OCI-LY3 (cell line): ENCODE measurements at regions not wholly inside any gene's neighbourhood (a gene's known extent, or its start where the extent isn't known, plus 50 kb on each side); places are given as distances from the start of the nearest gene placed in this dataset.

Experiments used
- CTCF ChIP-seq: fragments of 200-600, 300-600 bp; sonication (generic); IDR thresholded peaks from 2 replicates; pipeline ENCODE4 v1.5.1; 2014; ENCODE audit warnings: antibody characterized with exemption, low read length, low read depth
- EZH2phosphoT487 ChIP-seq: fragments of 200-600 bp; shearing (Covaris generic); IDR thresholded peaks from 2 replicates; pipeline ENCODE4 v1.6.1; 2018; ENCODE audit warnings: antibody characterized with exemption, mixed run types, low read depth

- no peak for TF ChIP-seq CTCF
- TF ChIP-seq EZH2phosphoT487: no peak
Measured at GRCh38 chr14:40232302-40232701, 800.1 kb upstream of the FBXO33 start.
